Fibroblast of lung (primary cell): ENCODE measurements at regions not wholly inside any gene's neighbourhood (a gene's known extent, or its start where the extent isn't known, plus 50 kb on each side); places are given as distances from the start of the nearest gene placed in this dataset.

Source experiments
- DNase-seq, 2 donors: peaks; one replicate each; pipeline versions ENCODE4 v3.0.0 to v3.0.0-alpha.2; 2010; ENCODE audit warnings: low read depth in 2 of 2
- H2AFZ ChIP-seq: 2 replicates; pipeline ENCODE4 v1.5.1; 2012; ENCODE audit warnings: low read length, control low read depth, inconsistent platforms
- H3K27ac ChIP-seq: 2 replicates; pipeline ENCODE4 v1.5.1; 2011; ENCODE audit warnings: low read length, control low read depth; ENCODE audit not compliant: insufficient read depth
- H3K27me3 ChIP-seq: 2 replicates; pipeline ENCODE4 v1.5.1; 2011; ENCODE audit warnings: mild to moderate bottlenecking, low read length; ENCODE audit not compliant: control insufficient read depth, insufficient read depth
- H3K36me3 ChIP-seq: 2 replicates; pipeline ENCODE4 v1.5.1; 2011; ENCODE audit warnings: low read length; ENCODE audit not compliant: control insufficient read depth, insufficient read depth
- H3K4me1 ChIP-seq: 2 replicates; pipeline ENCODE4 v1.5.1; 2011; ENCODE audit warnings: low read length; ENCODE audit not compliant: control insufficient read depth, insufficient read depth; ENCODE audit errors: extremely low read depth
- H3K4me2 ChIP-seq: 2 replicates; pipeline ENCODE4 v1.5.1; 2011; ENCODE audit warnings: low read length, control low read depth; ENCODE audit not compliant: insufficient read depth; ENCODE audit errors: extremely low read depth
- H3K4me3 ChIP-seq, 4 experiments: fragments of 200-600 bp in 1 of 4; sonication (generic) in 1 of 4; replicated peaks in 1 of 4; 2 replicates each; pipeline ENCODE4 v1.5.1; 2011 to 2016; ENCODE audit warnings: low read length in 4 of 4, low read depth in 3 of 4, mild to moderate bottlenecking in 3 of 4, control low read depth in 2 of 4, inconsistent platforms in 1 of 4, mixed read lengths in 1 of 4; ENCODE audit not compliant: insufficient read depth in 1 of 4; ENCODE audit errors: control extremely low read depth in 1 of 4
- H3K79me2 ChIP-seq: 2 replicates; pipeline ENCODE4 v1.5.1; 2012; ENCODE audit warnings: mild to moderate bottlenecking, low read length, inconsistent platforms; ENCODE audit not compliant: control insufficient read depth, insufficient read depth
- H3K9ac ChIP-seq: 2 replicates; pipeline ENCODE4 v1.5.1; 2011; ENCODE audit warnings: mild to moderate bottlenecking, low read length, control low read depth; ENCODE audit not compliant: insufficient read depth
- H3K9me3 ChIP-seq: 2 replicates; pipeline ENCODE4 v1.5.1; 2012; ENCODE audit warnings: low read depth, low read length; ENCODE audit not compliant: control insufficient read depth, insufficient read depth
- H4K20me1 ChIP-seq: 2 replicates; pipeline ENCODE4 v1.5.1; 2011; ENCODE audit warnings: low read length; ENCODE audit not compliant: control insufficient read depth, insufficient read depth; ENCODE audit errors: extremely low read depth
- EZH2 ChIP-seq: IDR thresholded peaks from 2 replicates; pipeline ENCODE4 v1.5.1; 2012; ENCODE audit warnings: low read length, control low read depth, mild to moderate bottlenecking; ENCODE audit errors: missing control alignments
- TF ChIP-seq, protein P1 (sequence below), 2 donors: IDR thresholded peaks in 1 of 2; conservative IDR thresholded peaks in 1 of 2; 1 replicate in 1 of 2; 2 replicates in 1 of 2; pipeline ENCODE4 v1.5.1; 2011 to 2012; ENCODE audit warnings: low read length in 2 of 2, control low read depth in 1 of 2, inconsistent platforms in 1 of 2, low read depth in 1 of 2, mild to moderate bottlenecking in 1 of 2

DNA sequence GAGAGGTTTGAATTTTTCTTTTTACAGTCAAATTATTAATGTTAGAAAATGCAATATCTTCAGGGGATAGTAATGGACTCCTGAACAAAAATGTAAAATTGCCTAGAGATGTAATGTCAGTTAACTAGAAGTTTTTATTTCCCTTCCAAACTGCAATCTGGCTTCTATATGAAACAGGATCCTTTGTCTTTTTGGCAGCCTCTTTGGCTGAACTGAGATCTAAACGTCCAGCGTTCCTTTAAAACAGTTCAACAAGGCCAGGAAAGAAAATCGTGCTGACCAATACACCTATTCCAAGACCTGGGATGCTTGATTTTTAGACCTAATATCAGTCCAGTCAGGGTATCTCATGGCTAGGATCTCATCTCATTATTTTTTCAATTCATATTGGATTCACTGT lies 245.5 kb downstream of the FIGN start:
- no peaks in the 10 kb centered on the region for H3K9me3 ChIP-seq
- no peak overlapping the region for H3K9ac ChIP-seq
- no peaks in the 10 kb centered on the region for H3K36me3 ChIP-seq
- H3K4me2 ChIP-seq = no peak overlapping the region
- H3K4me1 ChIP-seq = no peaks in the 10 kb centered on the region
- H3K4me3 ChIP-seq = no peak overlapping the region
- H2AFZ ChIP-seq = no peak overlapping the region
- TF ChIP-seq EZH2 = no peak
- TF ChIP-seq, protein P1, sequence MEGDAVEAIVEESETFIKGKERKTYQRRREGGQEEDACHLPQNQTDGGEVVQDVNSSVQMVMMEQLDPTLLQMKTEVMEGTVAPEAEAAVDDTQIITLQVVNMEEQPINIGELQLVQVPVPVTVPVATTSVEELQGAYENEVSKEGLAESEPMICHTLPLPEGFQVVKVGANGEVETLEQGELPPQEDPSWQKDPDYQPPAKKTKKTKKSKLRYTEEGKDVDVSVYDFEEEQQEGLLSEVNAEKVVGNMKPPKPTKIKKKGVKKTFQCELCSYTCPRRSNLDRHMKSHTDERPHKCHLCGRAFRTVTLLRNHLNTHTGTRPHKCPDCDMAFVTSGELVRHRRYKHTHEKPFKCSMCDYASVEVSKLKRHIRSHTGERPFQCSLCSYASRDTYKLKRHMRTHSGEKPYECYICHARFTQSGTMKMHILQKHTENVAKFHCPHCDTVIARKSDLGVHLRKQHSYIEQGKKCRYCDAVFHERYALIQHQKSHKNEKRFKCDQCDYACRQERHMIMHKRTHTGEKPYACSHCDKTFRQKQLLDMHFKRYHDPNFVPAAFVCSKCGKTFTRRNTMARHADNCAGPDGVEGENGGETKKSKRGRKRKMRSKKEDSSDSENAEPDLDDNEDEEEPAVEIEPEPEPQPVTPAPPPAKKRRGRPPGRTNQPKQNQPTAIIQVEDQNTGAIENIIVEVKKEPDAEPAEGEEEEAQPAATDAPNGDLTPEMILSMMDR (conservative IDR thresholded peaks at IDR 0.05 in 1 of 2, IDR thresholded peaks at IDR 0.05 in 1 of 2; ENCODE audit: low read depth in 1 of 2, low read length in 2 of 2) = no peak
- H3K27ac ChIP-seq = no peak overlapping the region
- no peaks in the 10 kb centered on the region for H4K20me1 ChIP-seq
- no peaks in the 10 kb centered on the region for H3K27me3 ChIP-seq
- H3K79me2 ChIP-seq = no peaks in the 10 kb centered on the region
- DNase-seq = no peak

DNA sequence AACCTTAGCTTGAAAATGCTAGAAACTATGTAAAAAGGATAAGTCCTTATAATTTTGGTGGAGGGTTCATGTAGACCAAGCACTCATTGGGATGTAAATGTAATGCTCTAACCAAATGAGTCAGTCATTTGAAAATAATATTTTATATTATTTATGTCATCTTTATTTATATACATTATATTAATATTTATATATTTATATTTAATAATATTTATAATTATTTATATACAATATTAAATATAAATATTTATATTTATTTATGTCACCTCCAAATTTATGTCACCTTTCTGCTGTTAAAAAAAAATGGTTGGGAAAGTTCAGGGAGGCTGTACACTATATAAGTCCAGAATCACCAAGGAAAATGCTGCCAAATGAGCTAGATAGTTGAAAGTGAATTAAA lies 254.3 kb downstream of the FIGN start:
- Histone ChIP-seq H3K79me2 (no peaks in the 10 kb centered on the region), H3K4me2 (no peak overlapping the region), H2AFZ (no peak overlapping the region), H3K36me3 (no peaks in the 10 kb centered on the region), H3K27ac (no peak overlapping the region), H3K4me1 (no peaks in the 10 kb centered on the region), H3K4me3 (no peak overlapping the region), H3K9me3 (no peaks in the 10 kb centered on the region), H4K20me1 (no peaks in the 10 kb centered on the region), H3K27me3 (no peaks in the 10 kb centered on the region), H3K9ac (no peak overlapping the region)
- DNase-seq = no peak
- TF ChIP-seq EZH2 = no peak
- TF ChIP-seq, protein P1 (conservative IDR thresholded peaks at IDR 0.05 in 1 of 2, IDR thresholded peaks at IDR 0.05 in 1 of 2; ENCODE audit: low read depth in 1 of 2, low read length in 2 of 2) = no peak

DNA sequence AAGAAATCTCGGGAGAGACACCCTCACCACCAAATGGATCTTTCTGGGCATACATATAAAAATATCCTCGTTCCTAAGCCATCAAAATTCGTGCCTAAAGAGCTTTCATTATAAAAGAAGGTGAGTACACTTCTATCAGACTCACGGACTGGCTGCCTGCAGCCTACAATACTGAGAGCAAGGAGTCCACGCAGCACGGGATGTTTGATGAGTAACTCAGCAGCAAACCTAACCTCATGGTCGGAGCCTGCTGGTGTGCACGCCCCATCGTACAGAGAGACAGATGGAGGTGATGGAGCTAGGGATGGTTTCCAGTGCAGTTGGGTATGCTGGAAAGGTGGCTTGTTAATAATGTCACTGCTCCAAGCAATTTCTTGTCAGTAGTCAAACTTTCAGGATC lies 256.2 kb downstream of the FIGN start:
- no peaks in the 10 kb centered on the region for H3K36me3 ChIP-seq
- no peaks in the 10 kb centered on the region for H3K27me3 ChIP-seq
- TF ChIP-seq, protein P1 (conservative IDR thresholded peaks at IDR 0.05 in 1 of 2, IDR thresholded peaks at IDR 0.05 in 1 of 2; ENCODE audit: low read depth in 1 of 2, low read length in 2 of 2) = no peak
- TF ChIP-seq EZH2 = no peak
- H4K20me1 ChIP-seq = no peaks in the 10 kb centered on the region
- no peak overlapping the region for H3K4me2 ChIP-seq
- no peaks in the 10 kb centered on the region for H3K9me3 ChIP-seq
- no peaks in the 10 kb centered on the region for H3K4me1 ChIP-seq
- H3K4me3 ChIP-seq = no peak overlapping the region
- no peak overlapping the region for H3K9ac ChIP-seq
- DNase-seq = no peak
- H3K79me2 ChIP-seq = no peaks in the 10 kb centered on the region
- no peak overlapping the region for H2AFZ ChIP-seq
- no peak overlapping the region for H3K27ac ChIP-seq
